GM21447 (cell line): ENCODE measurements at regions not wholly inside any gene's neighbourhood (a gene's known extent, or its start where the extent isn't known, plus 50 kb on each side); places are given as distances from the start of the nearest gene placed in this dataset.
A peak's percentile ranks its signal among the peaks of the same experiment; 100 is the strongest.

Source experiments
- ATAC-seq: cut with Tn5 transposase; IDR thresholded peaks from one replicate; pipeline ENCODE4 v1.9.1; 2021; ENCODE audit not compliant: unreplicated experiment

DNA sequence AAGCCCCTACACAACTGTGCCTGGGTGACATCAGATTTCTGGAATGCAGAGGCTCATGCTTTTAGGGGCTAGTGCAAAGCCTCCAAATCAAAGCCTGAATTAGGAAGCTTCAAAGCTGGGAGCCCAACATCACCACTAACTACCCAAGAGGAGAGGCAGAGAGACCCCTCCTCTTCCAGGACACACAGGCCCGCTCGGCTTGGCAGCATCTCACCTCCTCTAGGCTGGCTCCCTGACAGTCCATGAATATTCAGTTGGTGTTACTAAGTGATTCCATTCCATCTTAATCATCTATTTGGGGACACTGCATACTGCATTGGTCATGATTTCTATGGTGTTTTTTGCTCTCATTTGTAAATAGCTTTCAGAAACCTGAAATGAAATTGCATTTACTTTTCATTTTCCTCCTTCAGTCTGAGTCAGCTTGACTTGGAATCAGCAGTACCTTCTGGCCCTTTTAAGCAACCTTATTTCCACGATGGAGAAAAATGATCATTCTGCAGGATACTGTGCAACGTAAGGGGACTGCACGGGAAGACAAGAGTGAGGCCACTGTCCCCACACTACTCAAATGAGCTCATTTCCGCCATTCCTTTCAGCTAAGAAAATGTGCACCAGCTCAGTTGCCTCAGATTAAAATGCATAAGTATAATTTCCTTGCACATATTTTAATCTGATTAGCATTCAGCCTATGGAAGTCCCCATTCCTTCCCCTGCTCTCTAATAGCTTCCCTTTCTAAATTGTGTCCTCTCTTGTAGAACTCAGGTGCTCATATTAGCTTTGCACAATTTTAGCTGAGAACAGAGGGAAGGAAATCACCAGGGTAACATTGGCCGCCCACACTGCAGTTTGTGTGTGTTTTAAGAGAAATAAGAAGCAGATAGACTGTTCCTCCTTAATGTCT lies 219.9 kb downstream of the RFC3 start:
- ATAC-seq, result no peak

DNA sequence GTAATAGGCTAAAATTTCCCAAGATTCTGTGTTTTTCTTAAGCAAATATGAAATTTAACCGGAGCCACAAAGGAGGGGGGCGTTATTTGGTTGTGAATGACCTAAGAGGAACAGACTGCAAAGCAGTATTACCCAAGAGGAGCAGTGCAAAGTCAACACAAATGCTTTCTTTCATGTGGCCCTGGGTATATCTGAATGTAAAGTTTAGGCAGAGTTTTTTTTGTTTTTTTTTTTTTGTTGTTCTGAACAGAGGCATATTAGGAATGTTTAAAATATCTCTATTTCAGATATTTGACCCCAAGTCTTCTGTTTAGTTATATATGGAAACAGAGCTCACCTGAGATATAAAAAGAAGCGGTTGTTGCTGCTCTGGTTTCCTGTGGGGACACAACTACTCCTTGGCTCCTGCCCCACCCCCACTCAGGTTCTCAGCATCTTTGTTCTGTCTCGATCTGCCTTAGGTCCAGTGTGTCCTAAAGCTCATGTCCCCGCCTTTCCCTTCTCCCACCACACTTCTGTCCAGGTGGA lies 220.7 kb downstream of the RFC3 start:
- ATAC-seq, result no peak

DNA sequence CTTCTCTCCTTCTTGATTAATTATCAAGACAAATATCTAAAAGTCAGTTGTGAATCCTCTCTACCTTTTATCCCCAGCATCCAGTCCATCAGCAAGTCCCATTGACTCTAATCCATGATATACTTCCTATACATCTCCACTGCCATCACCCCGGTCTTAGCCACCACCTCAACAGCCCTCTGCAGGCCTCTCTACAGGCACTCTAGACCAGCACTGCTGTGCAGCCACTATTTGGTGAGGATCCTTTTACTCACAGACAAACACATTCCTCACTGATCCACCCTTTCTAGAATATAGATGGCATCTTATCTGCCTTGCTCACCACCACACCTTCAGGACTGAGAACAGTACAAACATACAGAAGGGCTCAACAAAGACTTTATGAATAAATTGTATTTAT lies 221.7 kb downstream of the RFC3 start:
- no peak for ATAC-seq

DNA sequence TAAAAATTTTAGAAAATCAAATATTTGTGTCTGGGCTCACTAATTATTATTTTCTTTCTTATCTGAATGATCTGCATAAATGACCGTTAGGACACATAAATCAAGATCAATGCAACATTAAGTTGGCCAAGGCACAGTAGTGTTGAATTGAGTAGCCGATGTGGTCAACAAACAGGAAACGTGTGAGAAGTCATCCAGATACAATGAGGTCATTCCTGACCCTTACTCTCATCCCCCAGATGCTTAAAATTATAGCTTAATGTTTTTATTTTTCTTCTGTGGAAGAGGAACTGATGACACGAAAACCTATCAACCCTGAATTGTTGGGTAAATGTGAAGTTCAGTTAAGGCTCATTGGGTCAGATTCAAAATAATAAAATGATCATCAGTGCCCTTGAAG lies 222.9 kb downstream of the RFC3 start:
- no peak for ATAC-seq

DNA sequence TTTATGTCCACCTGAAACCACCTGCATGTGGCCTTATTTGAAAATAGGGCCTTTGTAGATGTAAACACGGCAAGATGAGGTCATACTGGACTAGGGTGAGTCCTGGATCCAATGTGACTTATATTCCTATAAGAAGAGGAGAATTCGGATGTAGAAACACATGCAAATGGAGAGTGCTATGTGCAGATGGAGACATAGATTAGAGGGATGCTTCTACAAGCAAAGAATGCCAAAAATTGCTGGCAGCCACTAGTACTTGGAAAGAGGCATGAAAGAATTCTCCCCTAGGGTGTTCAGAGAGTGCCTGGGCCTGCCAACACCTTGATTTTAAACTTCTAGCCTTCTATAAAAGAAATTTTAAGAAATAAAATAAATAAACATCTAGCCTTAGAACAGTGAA lies 226.1 kb downstream of the RFC3 start:
- no peak for ATAC-seq

DNA sequence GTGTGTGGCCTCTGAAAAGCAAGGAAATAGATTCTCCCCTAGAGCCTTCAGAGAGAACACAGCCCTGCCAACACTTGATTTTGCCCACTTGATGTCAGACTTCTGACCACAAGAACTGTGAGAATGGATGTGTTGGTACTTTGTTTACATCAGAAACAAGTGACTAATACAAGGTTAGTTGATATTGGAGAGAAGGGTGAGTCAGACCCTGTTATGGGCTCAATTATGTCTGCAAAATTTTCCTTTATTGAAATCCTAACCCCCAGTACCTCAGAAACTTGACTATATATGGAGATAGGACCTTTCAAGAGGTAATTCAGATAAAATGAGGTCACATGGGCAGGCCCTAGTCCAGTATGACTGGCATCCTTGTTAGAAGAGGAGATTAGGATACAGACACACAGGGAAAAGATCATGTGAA lies 226.7 kb downstream of the RFC3 start:
- no peak for ATAC-seq

DNA sequence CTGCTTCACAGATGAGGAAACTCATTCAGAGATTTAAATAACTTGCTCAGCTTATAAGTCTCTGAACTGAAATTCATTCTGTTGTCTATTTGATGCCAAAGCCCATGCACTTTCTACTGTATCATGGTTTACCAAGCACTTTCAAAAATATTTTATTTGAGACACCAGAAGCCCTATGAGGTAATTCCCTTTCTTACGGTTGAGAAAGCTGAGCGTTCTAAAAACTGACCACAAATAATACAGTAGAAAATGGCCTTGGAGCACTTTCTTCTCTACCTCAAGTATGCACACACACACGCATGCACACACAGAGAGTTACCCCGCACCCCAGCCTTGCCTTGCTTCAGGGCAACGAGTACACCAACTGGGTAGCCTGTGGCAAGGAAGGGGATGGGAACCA lies 228.5 kb downstream of the RFC3 start:
- ATAC-seq, result no peak

DNA sequence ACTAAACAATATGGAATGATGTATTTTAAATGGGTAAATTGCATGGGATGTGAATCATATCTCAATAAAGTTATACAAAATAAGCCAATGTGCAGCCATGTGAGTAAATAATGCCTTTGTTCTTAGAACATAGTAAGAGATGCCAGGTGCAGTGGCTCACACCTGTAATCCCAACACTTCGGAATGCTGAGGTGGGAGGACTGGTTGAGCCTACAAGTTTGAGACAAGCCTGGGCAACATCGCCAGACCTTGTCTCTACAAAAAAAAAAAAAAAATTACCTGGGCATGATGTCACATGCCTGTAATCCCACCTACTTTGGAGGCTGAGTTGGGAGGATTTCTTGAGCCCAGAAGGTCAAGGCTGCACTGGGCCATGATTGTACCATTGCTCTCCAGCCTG lies 230.7 kb downstream of the RFC3 start:
- ATAC-seq, result no peak

DNA sequence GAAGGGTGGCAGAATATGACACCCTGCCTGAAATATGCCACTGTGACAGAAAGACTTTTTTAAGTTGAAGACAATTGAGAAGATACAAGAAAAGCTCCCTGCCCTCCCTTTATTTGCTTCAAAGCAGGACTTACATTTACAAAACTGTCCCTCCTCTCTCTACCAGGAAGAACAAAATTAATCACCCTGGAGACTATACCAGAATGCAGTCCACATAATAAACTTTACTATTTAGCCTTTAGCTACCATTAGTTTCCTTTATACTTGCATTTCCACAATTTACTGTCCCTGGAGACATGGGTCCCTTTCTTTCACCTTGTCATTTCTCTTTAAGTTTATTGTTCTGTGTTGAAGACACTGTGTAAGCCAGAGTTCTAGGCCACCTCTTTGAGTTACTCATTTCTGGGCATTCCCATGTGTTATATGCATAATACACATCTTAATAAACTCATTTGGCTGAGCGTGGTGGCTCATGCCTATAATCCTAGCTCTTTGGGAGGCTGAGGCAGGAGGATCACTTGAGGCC lies 238.8 kb downstream of the RFC3 start:
- no peak for ATAC-seq

DNA sequence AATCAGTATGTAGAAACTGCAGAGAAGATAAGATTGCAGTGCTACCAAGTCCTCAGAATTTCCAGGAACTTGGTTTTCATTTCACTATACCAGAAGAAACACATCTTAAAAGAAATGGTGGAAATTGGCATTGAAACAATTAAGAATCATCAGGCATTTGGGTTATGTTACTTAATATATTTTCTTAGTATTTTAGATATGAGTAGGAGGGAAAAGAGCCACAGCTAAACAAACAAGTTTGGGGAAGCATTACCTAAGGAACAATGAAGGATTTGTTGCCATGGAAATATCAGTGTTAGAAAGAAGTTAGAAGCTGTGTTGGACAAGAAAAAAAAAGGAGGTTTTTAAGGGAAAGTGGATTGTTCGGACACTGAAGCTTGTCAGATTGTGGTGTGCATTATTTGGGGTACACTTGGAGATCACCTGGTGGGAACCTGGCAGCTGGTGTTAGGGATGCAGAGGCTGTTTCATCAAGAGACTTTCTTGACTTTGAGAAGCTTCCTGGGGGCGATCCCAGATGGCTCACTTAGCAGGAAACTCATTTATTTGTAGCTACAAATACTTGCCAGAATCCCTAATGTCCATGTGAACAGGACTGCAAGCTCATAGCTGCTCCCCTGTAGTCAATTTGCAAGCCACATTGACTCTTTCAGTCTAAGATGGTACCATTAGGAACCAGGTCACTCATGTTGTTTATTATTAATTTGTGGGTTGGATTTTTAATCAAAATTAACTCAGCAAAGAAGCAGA lies 246.7 kb downstream of the RFC3 start:
- ATAC-seq, result no peak

DNA sequence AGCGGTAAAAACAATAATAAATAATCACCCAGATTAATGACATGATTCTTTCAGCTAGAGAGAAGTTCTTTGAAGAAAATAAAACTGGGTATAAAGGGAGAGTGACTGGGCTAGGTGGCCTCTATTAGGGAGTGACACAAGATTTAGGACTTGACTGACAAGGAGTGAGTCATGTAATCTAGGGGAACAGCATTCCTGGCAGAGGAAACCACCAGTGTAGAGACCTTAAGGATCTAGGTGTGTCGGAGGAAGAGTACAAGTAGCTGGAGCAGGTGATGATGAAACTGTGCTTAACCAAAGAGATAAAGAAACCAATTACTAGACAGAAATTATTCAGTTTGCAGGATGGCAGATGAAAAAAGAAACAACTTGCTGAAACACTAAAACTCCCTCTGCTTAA lies 248.0 kb downstream of the RFC3 start:
- ATAC-seq, result no peak

DNA sequence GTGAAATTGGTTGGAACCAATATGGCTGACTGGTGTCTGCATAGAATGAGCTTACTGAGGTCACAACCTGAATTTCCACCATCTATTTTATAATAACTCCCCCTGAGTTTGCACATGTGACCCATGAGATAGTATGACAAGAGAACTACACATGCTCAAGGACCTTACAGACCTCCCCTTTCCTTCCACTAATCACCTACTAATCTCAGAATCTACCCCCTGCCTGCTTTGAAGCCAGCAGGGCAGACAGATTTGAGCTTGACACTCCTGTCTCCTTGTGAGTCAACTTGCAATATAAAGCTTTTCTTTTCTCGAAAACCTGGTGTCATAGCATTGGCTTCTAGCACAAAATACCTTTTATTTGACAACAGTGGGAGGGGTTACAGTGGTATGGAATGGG lies 248.4 kb downstream of the RFC3 start:
- no peak for ATAC-seq

DNA sequence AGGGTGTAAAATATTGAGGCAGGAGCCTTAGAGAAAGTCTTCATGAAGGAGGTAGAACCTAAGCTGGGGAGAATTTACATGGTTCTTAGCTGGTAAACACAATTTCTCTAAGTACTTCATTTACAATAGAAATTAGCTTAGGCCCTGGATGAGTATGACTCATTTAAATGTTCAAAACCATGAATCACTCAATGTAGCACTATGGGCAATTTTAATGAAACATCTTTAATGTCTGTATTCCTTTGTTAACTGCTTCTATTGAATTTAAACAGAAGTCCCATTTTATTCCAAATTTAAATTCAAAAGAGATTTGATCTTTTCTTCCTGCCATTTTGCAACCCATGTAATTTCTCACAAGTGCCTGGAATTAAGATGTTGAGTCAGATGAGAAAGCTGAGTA lies 252.1 kb downstream of the RFC3 start:
- ATAC-seq, result no peak

DNA sequence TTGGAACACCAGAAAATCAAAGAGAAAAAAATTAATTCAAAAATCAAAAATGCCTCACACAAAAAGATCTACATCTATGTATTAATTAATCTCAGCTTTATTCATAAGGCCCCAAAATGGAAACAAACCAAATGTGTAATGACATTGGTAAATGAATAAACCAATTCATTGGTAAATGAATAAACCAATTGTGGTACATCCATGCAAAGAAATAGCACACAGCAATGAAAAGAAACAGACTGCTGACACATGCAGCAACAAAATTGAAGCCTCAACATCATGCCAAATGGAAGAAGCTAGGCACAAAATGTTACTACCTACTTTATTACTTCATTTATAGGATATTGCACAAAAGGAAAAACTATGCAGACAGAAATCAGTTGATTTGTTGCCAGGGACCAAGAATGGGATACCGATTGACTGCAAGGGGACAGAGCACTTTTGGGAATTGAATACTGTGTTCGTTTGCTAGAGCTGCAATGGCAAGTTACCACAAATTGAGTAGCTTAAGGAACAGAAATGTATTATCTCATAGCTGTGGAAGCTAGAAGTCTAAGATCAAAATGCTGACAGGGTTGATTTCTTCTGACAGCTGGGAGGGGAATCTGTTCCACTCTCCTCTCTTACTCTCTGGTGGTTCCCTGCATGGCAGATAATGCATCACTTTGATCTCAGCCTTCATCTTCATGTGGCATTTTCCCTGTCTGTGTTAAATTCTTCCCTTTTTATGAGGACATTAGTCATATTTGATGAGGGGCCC lies 252.8 kb downstream of the RFC3 start:
- ATAC-seq, result no peak

DNA sequence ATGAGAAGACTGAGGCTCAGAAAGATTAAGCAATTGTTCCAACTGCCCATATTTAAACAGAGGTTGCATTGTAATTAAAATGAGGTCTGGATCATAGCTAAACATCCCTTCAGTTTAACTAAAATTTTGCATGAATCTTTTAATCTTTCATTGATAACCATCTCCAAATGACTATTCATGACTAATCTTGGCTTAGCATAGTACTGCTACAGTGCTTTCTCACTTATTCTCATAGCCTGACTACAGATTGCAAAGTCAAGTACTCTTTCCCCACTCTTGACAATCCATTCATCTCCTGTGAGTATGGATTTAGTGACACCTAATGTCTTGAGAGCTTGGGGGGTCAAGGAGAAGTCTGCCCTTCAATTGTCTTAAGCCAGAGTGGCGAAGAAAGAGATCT lies 258.4 kb downstream of the RFC3 start:
- ATAC-seq, result no peak

DNA sequence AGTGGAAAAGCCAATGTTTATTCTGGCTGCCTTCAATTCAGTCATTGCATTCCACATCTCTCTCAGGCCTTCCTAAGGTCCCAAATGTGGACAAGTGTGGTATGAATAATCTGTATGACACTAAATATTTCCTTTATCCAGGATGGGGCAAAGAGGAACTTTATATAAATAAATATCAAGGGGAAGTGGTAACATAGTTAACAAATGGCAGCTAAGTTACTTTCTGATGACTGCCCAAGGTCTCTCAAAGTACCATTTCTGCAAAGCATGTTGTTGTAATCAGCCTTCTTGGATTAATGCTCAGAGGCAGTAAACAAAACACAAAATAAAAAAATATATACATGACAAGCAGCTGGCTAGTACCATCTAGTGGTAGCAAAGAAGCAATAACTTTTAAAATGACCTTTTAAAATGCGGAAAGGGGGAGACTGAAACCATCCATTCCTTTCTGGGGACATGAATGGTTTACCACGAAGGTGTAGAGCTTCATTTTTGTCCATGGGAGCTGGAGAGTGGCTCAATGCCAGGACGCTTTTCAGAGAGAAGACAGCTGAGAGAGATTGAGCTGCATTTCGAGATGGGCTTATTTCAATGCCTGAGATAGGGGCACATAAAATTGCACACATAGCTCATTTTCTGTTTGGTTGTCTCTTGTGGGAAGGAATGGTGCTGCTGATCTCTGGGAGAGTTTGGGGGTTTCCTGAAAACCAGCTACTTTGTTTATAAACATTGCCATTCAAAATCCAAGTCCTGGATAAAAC lies 259.2 kb downstream of the RFC3 start:
- ATAC-seq, result no peak

DNA sequence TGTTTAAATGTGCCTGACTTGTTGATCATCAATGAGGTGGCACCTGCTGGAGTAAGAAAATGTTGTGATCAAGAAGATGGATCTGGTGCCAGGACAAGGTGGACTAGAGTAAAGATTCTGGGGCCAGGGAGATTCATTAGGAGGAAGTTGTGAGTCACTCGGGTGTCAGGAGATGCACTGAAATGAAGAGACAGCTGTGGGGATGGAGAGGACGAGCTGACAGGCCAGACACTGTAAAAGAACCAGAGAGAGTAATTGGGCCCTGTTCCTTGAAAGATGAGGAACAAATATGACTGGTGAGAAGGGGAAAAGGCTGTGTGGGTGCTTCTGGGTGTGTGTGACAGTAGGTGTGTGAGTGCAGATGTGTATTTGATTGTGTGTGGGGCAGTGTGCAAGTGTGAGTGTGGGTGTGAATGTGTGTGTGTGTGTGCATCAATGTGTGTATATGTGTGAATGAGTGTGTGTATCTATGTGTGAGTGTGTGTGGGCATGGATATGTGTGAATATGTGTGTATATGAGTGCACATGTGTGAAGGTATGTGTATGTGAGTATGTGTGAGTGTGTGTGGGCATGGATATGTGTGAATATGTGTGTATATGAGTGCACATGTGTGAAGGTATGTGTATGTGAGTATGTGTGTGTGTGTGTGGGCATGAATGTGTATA lies 260.5 kb downstream of the RFC3 start:
- no peak for ATAC-seq

DNA sequence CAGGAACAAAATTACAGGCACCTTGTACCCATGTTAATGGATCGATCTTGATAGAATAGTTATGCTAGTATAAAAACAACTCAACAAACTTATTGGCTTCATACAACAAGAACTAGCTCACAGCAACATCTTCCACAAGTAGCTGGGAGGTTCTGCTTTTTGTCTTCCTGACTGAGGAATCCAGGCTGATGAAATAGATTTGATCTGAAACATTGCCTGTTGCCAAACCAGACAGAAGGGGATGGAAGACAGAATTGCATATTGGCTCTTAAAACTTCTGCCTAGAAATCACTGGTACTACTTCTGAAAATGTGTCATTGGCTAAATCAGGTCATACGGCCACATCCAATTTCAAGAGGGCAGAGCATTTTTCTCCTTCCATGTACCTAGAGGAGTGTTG lies 267.3 kb downstream of the RFC3 start:
- ATAC-seq, result no peak

DNA sequence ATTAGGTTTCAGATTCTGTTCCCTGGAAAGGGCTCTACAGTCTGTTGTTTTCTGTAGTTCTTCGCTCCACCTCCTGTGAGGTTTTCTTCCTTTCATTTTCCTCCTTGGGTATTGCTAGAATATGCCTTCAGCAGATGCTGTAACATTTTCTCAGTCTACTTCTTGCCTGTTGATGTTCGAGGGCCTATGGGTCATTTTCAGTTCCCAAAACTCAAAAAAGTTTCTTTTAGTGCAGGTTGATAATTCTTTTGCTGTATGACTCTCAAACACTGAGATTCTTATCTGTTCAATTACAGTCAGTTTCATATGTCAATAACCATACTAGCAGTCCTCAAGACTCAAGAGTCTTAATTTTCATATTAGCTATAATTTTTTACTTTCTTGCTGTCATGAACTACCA lies 268.3 kb downstream of the RFC3 start:
- ATAC-seq, result peak; percentile 53

DNA sequence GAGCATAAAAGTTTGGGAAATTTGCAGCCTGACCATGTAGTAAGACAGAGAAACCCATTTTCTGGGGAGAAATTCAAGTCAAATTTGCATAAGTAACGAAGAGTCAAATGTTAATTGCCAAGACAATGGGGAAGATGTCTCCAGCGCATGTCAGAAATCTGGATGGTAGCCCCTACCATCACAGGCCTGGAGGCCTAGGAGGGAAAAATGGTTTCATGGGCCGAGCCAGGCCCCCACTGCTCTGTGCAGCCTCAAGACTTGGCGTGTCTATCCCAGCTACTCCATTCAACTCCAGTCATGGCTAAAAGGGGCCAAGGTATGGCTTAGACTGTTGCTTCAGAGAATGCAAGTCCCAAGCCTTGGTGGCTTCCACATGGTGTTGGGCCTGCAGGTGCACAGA lies 269.8 kb downstream of the RFC3 start:
- no peak for ATAC-seq
